ES-I3 (cell line): ENCODE measurements at regions not wholly inside any gene's neighbourhood (a gene's known extent, or its start where the extent isn't known, plus 50 kb on each side); places are given as distances from the start of the nearest gene placed in this dataset.

Experiments used
- H3K36me3 ChIP-seq: 2 replicates; pipeline ENCODE4 v1.6.1; 2013; ENCODE audit warnings: mild to moderate bottlenecking, low read length, control low read depth, moderate library complexity; ENCODE audit not compliant: insufficient read depth
- H3K4me1 ChIP-seq: 2 replicates; pipeline ENCODE4 v1.6.1; 2013; ENCODE audit warnings: mild to moderate bottlenecking, control low read depth, low read length; ENCODE audit not compliant: insufficient read depth
- H3K9ac ChIP-seq: 2 replicates; pipeline ENCODE4 v1.6.1; 2013; ENCODE audit warnings: low read depth, mild to moderate bottlenecking, low read length, moderate library complexity
- H3K9me3 ChIP-seq: 2 replicates; pipeline ENCODE4 v1.6.1; 2013; ENCODE audit warnings: mild to moderate bottlenecking, low read length, moderate library complexity; ENCODE audit not compliant: control insufficient read depth, insufficient read depth

GRCh38 chr2:120846406-120847095, 110.9 kb downstream of the GLI2 start:
- no peak overlapping the region for H3K9ac ChIP-seq
- no peaks in the 10 kb centered on the region; the same call in 1 of the 2 replicates for H3K9me3 ChIP-seq
- H3K36me3 ChIP-seq = no peaks in the 10 kb centered on the region
- no peaks in the 10 kb centered on the region for H3K4me1 ChIP-seq

- no peaks in the 10 kb centered on the region for H3K36me3 ChIP-seq
- no peak overlapping the region for H3K9ac ChIP-seq
- no peaks in the 10 kb centered on the region; the same call in 1 of the 2 replicates for H3K9me3 ChIP-seq
- H3K4me1 ChIP-seq = no peaks in the 10 kb centered on the region
These were observed 112.1 kb downstream of the GLI2 start for GRCh38 chr2:120847700-120848321.

- no peak overlapping the region for H3K9ac ChIP-seq
- H3K4me1 ChIP-seq = no peaks in the 10 kb centered on the region
- H3K9me3 ChIP-seq = no peaks in the 10 kb centered on the region; the same call in 1 of the 2 replicates
- H3K36me3 ChIP-seq = no peaks in the 10 kb centered on the region
These were observed 113.6 kb downstream of the GLI2 start for GRCh38 chr2:120849278-120849677.

GRCh38 chr2:120850551-120850950, 114.9 kb downstream of the GLI2 start:
- Histone ChIP-seq H3K9me3 (no peaks in the 10 kb centered on the region; the same call in 1 of the 2 replicates), H3K36me3 (no peaks in the 10 kb centered on the region), H3K9ac (no peak overlapping the region), H3K4me1 (no peaks in the 10 kb centered on the region)

DNA sequence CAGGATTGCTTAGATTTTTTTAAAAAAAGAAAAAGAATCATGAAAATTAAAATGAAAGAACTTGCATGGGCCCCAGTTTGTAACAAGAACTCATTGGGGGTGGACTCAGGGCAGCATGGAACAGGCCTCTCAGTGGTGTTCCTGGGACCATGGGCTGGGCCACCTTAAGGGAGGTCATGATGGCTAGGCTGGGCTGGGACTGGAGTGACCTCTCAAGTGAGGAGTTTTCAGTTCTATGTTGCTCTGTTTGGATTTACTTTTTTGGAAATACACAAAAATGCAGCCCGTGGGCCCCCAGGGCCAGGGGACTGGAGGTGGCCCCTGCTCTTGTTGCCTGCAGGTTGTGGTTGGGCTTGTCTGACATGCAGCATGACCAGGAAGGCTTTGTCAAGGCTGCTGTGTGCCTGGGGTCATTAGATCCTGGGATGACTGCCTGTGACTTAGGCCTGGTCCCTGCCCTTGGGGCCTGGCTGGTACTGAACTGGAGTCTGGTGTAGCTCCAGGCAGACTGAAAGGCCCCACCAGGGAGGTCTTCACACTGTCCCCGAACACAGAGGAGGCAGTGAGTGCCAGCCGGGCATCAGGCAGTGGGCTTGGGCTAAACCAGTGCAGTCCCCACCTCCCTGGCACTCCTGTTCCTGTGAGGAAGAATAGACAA, 115.6 kb downstream of the GLI2 start:
- H3K4me1 ChIP-seq = no peaks in the 10 kb centered on the region
- no peaks in the 10 kb centered on the region; the same call in 1 of the 2 replicates for H3K9me3 ChIP-seq
- H3K36me3 ChIP-seq = no peaks in the 10 kb centered on the region
- H3K9ac ChIP-seq = no peak overlapping the region

DNA sequence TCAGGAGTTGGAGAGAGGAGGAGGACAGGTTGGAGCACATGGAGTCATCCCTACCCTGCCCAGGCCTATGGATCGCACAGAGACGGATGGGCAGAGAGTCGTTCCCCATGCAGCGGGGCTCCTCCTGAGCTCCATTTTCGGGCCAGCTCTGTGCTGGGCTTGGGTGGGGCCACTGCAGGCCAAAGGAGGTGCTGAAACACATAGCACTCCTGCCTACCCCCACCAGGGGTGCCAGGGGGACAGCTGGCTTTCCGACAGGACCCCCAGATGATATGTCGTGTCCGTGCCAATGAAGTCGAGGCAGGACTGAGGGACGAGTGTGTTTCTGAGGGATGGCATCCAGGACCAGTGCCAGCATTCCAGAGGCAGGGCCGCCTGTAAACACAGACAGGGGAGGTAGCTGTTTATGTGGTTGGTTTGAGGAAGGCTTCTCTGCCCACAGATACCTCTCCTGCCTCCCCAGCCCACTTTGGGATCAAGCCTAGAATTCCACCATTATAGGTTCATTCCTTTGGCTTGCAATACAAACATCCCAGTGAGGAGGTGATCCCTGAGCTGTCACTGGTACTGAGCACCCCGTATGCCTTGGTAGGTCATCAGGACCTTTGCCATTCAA, 116.6 kb downstream of the GLI2 start:
- no peak overlapping the region for H3K9ac ChIP-seq
- no peaks in the 10 kb centered on the region for H3K36me3 ChIP-seq
- H3K4me1 ChIP-seq = peaks cover 2% of the 10 kb centered on the region; the same call in 1 of the 2 replicates
- no peaks in the 10 kb centered on the region; the same call in 1 of the 2 replicates for H3K9me3 ChIP-seq

- Histone ChIP-seq H3K4me1 (peaks cover 7% of the 10 kb centered on the region; the same call in 1 of the 2 replicates), H3K36me3 (no peaks in the 10 kb centered on the region), H3K9ac (no peak overlapping the region), H3K9me3 (no peaks in the 10 kb centered on the region; the same call in 1 of the 2 replicates)
These were observed 117.8 kb downstream of the GLI2 start for GRCh38 chr2:120853306-120854013.

GRCh38 chr2:120854014-120854620, 118.4 kb downstream of the GLI2 start:
- H3K36me3 ChIP-seq = no peaks in the 10 kb centered on the region
- peaks cover 13% of the 10 kb centered on the region for H3K4me1 ChIP-seq
- no peak overlapping the region for H3K9ac ChIP-seq
- no peaks in the 10 kb centered on the region; the same call in 1 of the 2 replicates for H3K9me3 ChIP-seq

- Histone ChIP-seq H3K36me3 (no peaks in the 10 kb centered on the region), H3K9me3 (no peaks in the 10 kb centered on the region), H3K9ac (no peak overlapping the region), H3K4me1 (peaks cover 15% of the 10 kb centered on the region)
These were observed 119.3 kb downstream of the GLI2 start for GRCh38 chr2:120854766-120855530.

DNA sequence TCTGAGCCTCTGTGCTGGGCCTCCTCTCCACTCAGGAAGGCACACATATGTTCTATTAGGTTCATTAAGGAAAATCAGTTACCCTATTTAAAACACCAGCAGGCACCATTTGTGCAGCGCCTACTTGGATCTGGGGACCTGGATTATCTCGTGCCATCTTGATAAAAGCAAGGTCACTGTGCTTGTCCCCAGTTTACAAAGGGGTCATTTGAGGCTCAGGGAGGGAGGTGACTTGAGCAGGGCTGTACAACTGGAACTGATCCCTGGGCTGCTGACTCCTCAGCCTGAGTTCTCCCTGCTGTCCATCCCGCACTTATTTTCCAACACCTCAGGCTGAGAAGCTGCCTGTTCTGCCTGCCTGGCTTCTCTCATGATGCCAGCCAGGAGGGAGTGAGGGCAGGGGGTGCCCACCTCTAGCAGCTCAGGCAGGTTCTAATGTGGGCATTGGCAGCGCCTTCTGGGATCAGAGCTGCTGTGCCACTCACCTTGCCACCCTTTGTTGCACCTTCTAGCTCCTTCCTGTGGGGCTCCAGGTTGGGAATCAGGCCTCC, 120.3 kb downstream of the GLI2 start:
- H3K9me3 ChIP-seq = no peaks in the 10 kb centered on the region
- no peak overlapping the region for H3K9ac ChIP-seq
- no peaks in the 10 kb centered on the region for H3K36me3 ChIP-seq
- H3K4me1 ChIP-seq = peaks cover 15% of the 10 kb centered on the region

DNA sequence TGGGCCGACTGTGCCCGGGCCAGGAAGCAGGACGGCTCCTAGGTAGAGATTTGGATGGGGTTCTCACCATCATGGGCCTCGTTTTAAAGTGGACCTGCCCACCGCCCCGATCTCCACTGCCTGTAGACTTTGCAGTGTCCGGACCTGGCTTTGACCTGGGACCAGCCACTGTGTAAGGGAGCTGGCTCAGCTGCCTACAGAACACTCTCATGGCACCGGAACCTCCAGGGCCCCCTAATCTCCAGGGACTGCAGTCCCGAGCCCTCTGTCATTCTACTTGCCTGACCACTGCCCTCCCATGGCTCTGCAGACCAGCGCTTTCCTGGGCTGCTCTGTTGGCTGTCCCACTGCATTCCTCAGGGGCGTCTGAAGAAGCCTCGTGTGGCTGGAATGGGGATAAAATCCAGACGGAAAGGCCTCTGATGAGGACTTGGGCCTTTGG, 120.8 kb downstream of the GLI2 start:
- Histone ChIP-seq H3K9me3 (no peaks in the 10 kb centered on the region), H3K9ac (no peak overlapping the region), H3K4me1 (peaks cover 16% of the 10 kb centered on the region), H3K36me3 (no peaks in the 10 kb centered on the region)

GRCh38 chr2:120857422-120857821, 121.8 kb downstream of the GLI2 start:
- H3K9me3 ChIP-seq = no peaks in the 10 kb centered on the region
- H3K36me3 ChIP-seq = no peaks in the 10 kb centered on the region
- no peak overlapping the region for H3K9ac ChIP-seq
- H3K4me1 ChIP-seq = peaks cover 24% of the 10 kb centered on the region

GRCh38 chr2:120857931-120858330, 122.3 kb downstream of the GLI2 start:
- no peaks in the 10 kb centered on the region for H3K36me3 ChIP-seq
- no peak overlapping the region for H3K9ac ChIP-seq
- H3K4me1 ChIP-seq = peaks cover 24% of the 10 kb centered on the region
- no peaks in the 10 kb centered on the region for H3K9me3 ChIP-seq
